Psoas muscle (tissue), 7 donors: ENCODE measurements at regions not wholly inside any gene's neighbourhood (a gene's known extent, or its start where the extent isn't known, plus 50 kb on each side); places are given as distances from the start of the nearest gene placed in this dataset.

Source experiments
- ATAC-seq, 4 donors: fragments of 200-7000 bp; cut with Tn5 transposase; one replicate each; pipeline ENCODE4 v1.9.1; 2020; ENCODE audit warnings: moderate library complexity in 3 of 4, mild to moderate bottlenecking in 2 of 4
- DNase-seq, 2 donors: peaks; one replicate each; pipeline ENCODE4 v3.0.0-alpha.2; 2020
- H3K27ac ChIP-seq: fragments of 200-600 bp; one replicate; pipeline ENCODE4 v1.8.0; 2022
- H3K27me3 ChIP-seq, 3 donors: fragments of 200-600 bp in 1 of 3; one replicate each; pipeline versions ENCODE4 v1.6.1 to v1.8.0; 2013 to 2022; ENCODE audit warnings: low read length in 2 of 3, mild to moderate bottlenecking in 2 of 3, moderate library complexity in 1 of 3; ENCODE audit not compliant: insufficient read depth in 3 of 3
- H3K36me3 ChIP-seq, 2 donors: fragments of 200-600 bp in 1 of 2; one replicate each; pipeline versions ENCODE4 v1.6.1 to v1.8.0; 2013 to 2022; ENCODE audit warnings: low read depth in 1 of 2, mild to moderate bottlenecking in 1 of 2, moderate library complexity in 1 of 2; ENCODE audit not compliant: insufficient read depth in 1 of 2
- H3K4me1 ChIP-seq: fragments of 200-600 bp; one replicate; pipeline ENCODE4 v1.8.0; 2022
- H3K4me3 ChIP-seq: fragments of 200-600 bp; one replicate; pipeline ENCODE4 v1.8.0; 2022; ENCODE audit warnings: mild to moderate bottlenecking
- H3K9me3 ChIP-seq: fragments of 200-600 bp; one replicate; pipeline ENCODE4 v1.8.0; 2022
- CTCF ChIP-seq: fragments of 200-600 bp; IDR thresholded peaks from one replicate; pipeline ENCODE4 v1.8.0; 2022; ENCODE audit warnings: antibody characterized with exemption
- WGBS, 3 donors: extraction: QIAGEN DNeasy Blood & Tissue Kit; methylation state at CpG; one replicate each; pipeline versions ENCODE4 v1.1.6 to v1.1.7; 2013; 5-methylcytosine and 5-hydroxymethylcytosine counted together
- intact Hi-C, 2 donors: fragments of 100-400 bp; cut with DNase I; formaldehyde crosslinking; loops; one replicate each; pipeline versions ENCODE4 v1.11.0 to v1.14.2; 2022
- donor health status: healthy with polysubstance abuse.
- donor health status: DM: no; HTN: no; CAD: no; lungs with moderate emphysema.
- donor health status: Bipolar disorder and iron deficiency.
- donor health status: healthy.
- donor health status: DM: yes; HTN: yes; CAD: no.
- donor health status: DM: no; HTN: no; CAD: no.
- donor health status: DM: yes; HTN: yes; CAD: no.

DNA sequence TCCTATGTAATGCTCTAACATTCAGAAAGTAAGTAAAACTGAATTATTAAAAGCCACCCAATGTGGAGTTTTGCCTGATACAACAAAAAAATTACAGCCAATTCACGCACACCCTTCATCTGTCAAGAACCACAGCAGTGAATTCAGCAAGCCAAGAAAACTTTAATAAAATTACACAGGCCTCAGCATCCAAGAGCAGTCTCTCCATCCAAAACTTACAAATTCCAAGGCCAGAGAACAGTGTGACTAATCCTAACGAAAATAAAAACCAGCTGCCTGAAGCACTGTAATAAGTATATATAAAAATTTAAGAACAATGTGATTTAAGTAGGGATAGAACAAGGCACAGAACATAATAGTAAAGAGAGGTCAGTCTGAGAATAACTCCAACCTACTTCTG is 54.2 kb downstream of the SIX6 start:
- peak in 3 of 4 donors; percentile 35 to 57 (median 38) for ATAC-seq
- Histone ChIP-seq H3K27ac (no peak overlapping the region), H3K4me1 (no peaks in the 10 kb centered on the region), H3K4me3 (no peak overlapping the region), H3K9me3 (no peaks in the 10 kb centered on the region), H3K27me3 (no peaks in the 10 kb centered on the region), H3K36me3 (no peaks in the 10 kb centered on the region)
- TF ChIP-seq CTCF: no peak
- WGBS, 3 donors: 19 to 32% (median 24%) methylated on average over 2 of the region's 2 CpGs
- no peak for DNase-seq
- intact Hi-C loops: loop anchor here (5.0 to 10.0 kb wide), 2 partner anchors 216 to 368 kb away; no protein-coding TSS in a partner anchor

DNA sequence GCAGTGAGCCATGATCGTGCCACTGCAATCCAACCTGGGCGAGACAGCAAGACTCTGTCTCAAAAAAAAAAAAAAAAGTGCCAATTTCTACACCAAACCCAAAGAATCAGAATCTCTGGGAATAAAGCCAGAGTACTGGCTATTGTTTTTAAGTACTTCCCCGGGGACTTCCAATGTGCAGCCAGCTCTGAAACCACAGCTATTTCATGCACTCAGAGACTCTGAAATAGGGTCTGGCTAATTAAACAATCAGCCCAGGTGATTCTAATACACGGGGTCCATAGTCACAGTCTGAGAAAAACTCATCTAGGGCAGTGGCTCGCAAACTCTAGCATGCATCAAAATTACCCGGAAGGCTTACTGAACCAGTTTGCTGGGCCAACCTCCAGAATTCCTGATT is 56.3 kb downstream of the SIX6 start:
- no peaks in the 10 kb centered on the region for H3K36me3 ChIP-seq
- DNase-seq (no peak), ATAC-seq (no peak)
- H3K27me3 ChIP-seq: no peaks in the 10 kb centered on the region
- H3K4me1 ChIP-seq: no peaks in the 10 kb centered on the region
- intact Hi-C loops: loop anchor here (10.0 kb wide), 1 partner anchor 370 kb away; no protein-coding TSS in a partner anchor
- no peak overlapping the region for H3K27ac ChIP-seq
- H3K9me3 ChIP-seq: no peaks in the 10 kb centered on the region
- H3K4me3 ChIP-seq: no peak overlapping the region
- WGBS, 3 donors: 53 to 72% (median 61%) methylated on average over 6 of the region's 6 CpGs
- TF ChIP-seq CTCF: no peak

- ATAC-seq (no peak), DNase-seq (no peak)
- no peak for TF ChIP-seq CTCF
- H3K4me3 ChIP-seq: no peak overlapping the region
- H3K36me3 ChIP-seq: no peaks in the 10 kb centered on the region
- no peak overlapping the region for H3K27ac ChIP-seq
- 91 to 94% (median 93%) methylated on average over 5 of the region's 5 CpGs for WGBS, 3 donors
- intact Hi-C loops: loop anchor here (10.0 kb wide), 1 partner anchor 371 kb away; no protein-coding TSS in a partner anchor
- H3K4me1 ChIP-seq: no peaks in the 10 kb centered on the region
- H3K9me3 ChIP-seq: no peaks in the 10 kb centered on the region
- no peaks in the 10 kb centered on the region for H3K27me3 ChIP-seq
These were observed 57.2 kb downstream of the SIX6 start for GRCh38 chr14:60566101-60566500.

- no peak for TF ChIP-seq CTCF
- intact Hi-C loops: no loop called here
- no peak for ATAC-seq
- Histone ChIP-seq H3K4me1 (no peaks in the 10 kb centered on the region), H3K9me3 (no peaks in the 10 kb centered on the region), H3K27me3 (no peaks in the 10 kb centered on the region), H3K27ac (no peak overlapping the region), H3K36me3 (peaks cover 0 to 4% of the 10 kb centered on the region in 2 donors), H3K4me3 (no peak overlapping the region)
- WGBS, 3 donors: 72 to 74% (median 73%) methylated on average over 4 of the region's 4 CpGs
- no peak for DNase-seq
These were observed 65.1 kb downstream of the SIX6 start for GRCh38 chr14:60573943-60574495.

- Histone ChIP-seq H3K27me3 (no peaks in the 10 kb centered on the region), H3K9me3 (no peaks in the 10 kb centered on the region), H3K4me1 (no peaks in the 10 kb centered on the region), H3K27ac (no peak overlapping the region), H3K36me3 (peaks cover 0 to 4% of the 10 kb centered on the region in 2 donors), H3K4me3 (no peak overlapping the region)
- ATAC-seq (peak; percentile 49 to 62 (median 56)), DNase-seq (no peak)
- intact Hi-C loops: no loop called here
- 42 to 81% (median 51%) methylated on average over 2 of the region's 2 CpGs for WGBS, 3 donors
- TF ChIP-seq CTCF: no peak
These were observed 66.1 kb downstream of the SIX6 start for GRCh38 chr14:60575008-60575407.
